HG02973 (cell line): ENCODE measurements at regions not wholly inside any gene's neighbourhood (a gene's known extent, or its start where the extent isn't known, plus 50 kb on each side); places are given as distances from the start of the nearest gene placed in this dataset.
"Not testable (repeated sequence)": the region's sequence is repeated elsewhere in the genome, so short reads cannot be mapped to it uniquely, and the experiment has no call there.

Experiments used
- ATAC-seq: cut with Tn5 transposase; IDR thresholded peaks from one replicate; pipeline ENCODE4 v1.9.1; 2021; ENCODE audit warnings: moderate library complexity; ENCODE audit not compliant: unreplicated experiment

GRCh38 chr2:208794288-208794975, 387.8 kb downstream of the PTH2R start:
- ATAC-seq, result no peak

- no peak for ATAC-seq
These were observed 392.1 kb downstream of the PTH2R start for GRCh38 chr2:208798698-208799097.

GRCh38 chr2:208799397-208799796, 392.8 kb downstream of the PTH2R start:
- no peak for ATAC-seq

GRCh38 chr2:208800887-208801286, 394.3 kb downstream of the PTH2R start:
- ATAC-seq, result not testable (repeated sequence)

- no peak for ATAC-seq
These were observed 401.2 kb downstream of the PTH2R start for GRCh38 chr2:208807756-208808155.

DNA sequence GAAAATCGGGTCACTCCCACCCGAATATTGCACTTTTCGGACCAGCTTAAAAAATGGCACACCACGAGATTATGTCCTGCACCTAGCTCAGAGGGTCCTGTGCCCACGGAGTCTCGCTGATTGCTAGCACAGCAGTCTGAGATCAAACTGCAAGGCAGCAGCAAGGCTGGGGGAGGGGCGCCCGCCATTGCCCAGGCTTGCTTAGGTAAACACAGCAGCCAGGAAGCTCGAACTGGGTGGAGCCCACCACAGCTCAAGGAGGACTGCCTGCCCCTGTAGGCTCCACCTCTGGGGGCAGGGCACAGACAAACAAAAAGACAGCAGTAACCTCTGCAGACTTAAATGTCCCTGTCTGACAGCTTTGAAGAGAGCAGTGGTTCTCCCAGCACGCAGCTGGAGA, 405.3 kb downstream of the PTH2R start:
- not testable (repeated sequence) for ATAC-seq

- ATAC-seq, result no peak
These were observed 412.6 kb downstream of the PTH2R start for GRCh38 chr2:208819190-208819589.

DNA sequence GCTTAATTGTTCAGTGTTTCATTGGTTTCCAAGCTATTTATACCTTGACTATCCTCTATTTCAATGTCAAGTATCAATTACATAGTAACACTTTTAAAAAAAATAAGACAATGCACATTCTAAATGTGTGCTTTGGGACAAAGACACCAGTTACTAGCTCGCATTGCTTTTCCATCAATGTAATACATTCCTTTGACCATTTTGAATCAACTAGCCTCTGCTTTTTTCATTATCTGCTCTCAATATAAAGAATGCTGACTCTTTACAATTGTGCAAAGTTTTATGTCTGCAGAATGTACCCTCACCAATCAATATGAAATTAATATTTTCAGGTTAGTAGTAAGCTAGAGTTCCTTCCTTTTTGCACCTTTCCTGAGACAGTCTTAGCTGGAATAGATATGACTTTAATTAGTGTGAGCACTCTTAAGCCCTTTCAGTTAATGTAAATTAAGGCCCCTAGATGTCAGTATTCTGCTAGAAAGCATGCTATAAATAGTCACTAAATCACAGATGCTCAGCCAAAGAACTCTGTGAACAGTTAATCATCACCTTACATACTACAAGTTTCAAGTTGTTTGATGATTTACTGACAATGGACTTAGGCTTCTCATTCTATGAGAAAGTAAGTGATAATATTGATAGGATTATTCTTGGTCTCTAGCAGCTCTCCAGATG, 413.6 kb downstream of the PTH2R start:
- ATAC-seq, result peak; percentile 79

DNA sequence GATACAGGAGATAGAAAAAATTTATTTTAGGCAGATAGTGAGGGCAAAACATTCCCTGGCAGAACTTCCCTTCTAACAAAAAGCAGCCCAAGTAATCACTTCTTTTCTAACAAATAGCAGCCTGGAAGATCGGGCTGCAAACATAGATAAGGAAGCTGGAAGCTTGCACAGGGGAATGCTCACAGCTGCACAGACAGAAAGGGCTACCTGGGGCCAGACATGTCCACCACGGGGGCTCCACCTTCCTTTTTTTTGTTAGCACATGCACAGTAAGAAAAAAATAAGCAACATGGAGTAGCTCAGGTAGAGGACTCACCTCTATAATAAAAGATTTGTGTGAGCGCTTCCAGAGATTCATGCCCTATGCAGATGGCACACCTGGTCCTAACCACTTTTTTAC, 420.5 kb downstream of the PTH2R start:
- ATAC-seq, result no peak

DNA sequence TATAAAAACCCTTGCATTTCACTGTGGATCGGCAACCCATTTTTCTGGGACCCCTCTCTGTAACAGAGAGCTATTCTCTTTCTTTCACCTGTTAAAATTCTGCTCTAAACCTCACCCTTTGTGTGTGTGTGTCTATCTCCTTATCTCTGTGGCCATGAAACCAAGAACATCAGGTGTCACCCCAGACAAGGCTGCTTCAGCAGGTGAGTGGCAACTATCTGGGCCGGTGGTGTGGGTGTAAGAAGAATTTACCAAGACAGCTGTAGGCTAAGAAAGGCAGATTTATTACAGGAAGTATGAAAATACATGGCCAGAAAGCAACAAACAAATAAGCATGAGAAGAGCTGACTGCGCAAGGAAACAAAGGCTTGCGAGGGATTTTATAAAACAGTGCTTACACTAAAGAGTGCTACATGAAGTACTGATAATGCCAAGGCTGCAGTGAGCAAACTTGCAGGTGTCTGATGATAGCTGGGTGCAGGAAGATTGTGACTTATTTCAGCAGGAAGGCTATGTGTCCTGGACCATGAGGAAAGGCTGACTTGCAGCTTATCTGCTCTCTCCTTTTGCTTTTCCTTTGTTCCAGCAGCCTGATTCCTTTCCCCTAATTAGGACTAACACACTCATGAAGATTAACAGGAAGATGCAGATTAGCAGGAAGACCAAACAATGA, 421.1 kb downstream of the PTH2R start:
- no peak for ATAC-seq

DNA sequence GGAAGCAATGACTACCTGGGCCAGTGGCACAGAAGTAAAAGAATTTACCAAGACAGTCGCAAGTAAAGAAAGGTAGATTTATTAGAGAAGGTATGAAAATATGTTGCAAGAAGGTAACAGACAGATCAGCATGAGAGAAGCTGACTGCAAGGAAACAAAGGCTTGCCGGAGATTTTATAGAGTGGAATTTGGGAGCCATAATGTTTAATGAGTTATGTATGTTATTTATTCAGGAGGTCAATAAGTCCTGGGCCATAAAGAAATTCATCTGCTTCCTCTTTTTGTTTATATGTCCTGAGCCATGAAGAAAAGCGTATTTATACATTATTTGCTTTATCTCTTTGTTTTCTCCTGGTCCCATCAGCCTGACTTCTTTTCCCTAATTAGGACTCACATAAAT, 423.6 kb downstream of the PTH2R start:
- no peak for ATAC-seq

- ATAC-seq, result no peak
These were observed 441.1 kb downstream of the PTH2R start for GRCh38 chr2:208847651-208848050.

GRCh38 chr2:208854717-208855116, 448.1 kb downstream of the PTH2R start:
- ATAC-seq, result no peak

DNA sequence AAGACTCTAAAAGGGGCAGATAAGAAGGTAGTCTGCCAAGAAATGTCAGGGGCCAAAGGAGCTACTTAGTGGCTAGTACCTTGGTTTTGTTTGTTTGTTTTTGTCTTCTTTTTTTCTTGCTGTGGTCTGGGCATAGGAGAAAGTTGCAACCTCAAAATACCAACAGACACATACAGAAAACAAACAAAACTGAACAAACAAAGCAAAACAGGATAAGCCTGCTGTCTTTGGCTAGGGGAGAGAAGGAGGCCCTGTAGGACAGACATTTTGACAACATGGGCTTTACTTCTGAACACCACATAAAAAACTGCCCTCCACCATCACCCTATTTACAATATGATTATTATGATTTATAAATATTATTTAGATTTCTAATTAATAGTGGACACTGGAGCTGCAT, 460.8 kb downstream of the PTH2R start:
- ATAC-seq, result no peak

DNA sequence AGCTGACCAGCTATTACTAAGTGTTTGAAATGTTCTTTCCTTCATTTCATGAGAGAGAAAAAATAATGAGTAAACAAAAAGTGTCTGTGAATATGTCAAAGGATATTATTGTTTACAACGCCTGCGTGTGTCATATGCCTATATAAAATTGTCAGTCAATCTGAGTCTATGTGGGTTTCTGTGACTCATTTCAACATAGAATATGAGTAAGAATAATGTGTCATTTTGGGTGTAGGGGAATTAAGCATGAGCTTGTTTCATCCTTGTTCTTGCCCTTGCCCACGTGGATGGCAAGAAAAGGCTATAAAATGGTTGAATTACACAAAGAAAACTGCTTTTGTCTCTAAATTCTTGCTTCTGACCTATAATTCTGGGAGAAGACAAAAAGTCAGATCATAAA, 466.0 kb downstream of the PTH2R start:
- no peak for ATAC-seq

DNA sequence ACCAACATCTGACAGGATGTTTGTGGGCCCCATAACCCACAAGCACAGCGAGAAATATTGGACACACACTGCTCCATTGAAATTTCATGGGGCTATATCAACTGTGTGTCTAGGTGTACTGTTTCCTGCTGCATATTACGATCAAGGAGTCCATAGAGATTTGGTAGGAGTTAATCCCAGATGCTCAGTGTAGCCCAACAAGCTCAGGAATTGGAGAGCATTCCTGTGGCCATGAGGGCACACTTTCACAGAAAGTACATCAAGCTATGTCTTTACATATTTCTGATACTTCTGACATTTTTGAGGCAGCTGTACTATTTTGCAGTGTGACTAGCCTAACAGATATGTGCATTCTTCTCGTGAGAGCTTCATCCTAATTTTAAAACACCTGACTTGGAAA, 473.1 kb downstream of the PTH2R start:
- no peak for ATAC-seq

DNA sequence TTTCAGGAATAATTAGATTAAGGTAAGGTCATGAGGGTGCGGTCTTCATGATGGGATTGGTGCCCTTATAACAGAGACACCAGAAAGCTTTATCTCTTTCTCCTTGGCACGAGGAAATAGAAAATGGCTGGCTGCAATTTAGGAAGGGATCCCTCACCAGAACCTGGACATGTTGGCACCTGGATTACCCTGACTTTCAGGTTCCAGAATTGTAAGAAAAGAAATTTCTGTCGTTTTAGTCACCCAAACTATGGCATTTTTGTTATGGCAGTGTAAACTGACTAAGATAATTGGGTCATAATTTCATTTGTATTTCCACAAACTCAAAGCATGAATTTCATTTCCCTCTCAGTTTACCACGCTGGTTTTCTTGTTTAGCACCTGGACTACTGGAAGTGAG, 473.6 kb downstream of the PTH2R start:
- no peak for ATAC-seq

GRCh38 chr2:208890486-208890885, 483.9 kb downstream of the PTH2R start:
- no peak for ATAC-seq

GRCh38 chr2:208892203-208892602, 485.6 kb downstream of the PTH2R start:
- ATAC-seq, result no peak

GRCh38 chr2:208906330-208906729, 499.7 kb downstream of the PTH2R start:
- ATAC-seq, result no peak

GRCh38 chr2:208915401-208915800, 508.4 kb upstream of the MAP2 start:
- ATAC-seq, result no peak

- ATAC-seq, result no peak
These were observed 507.0 kb upstream of the MAP2 start for GRCh38 chr2:208916881-208917280.
